Right ventricle myocardium superior (tissue), 1 donor: ENCODE measurements at regions not wholly inside any gene's neighbourhood (a gene's known extent, or its start where the extent isn't known, plus 50 kb on each side); places are given as distances from the start of the nearest gene placed in this dataset.
A peak's percentile ranks its signal among the peaks of the same experiment; 100 is the strongest.

Experiments used
- ATAC-seq: fragments of 200-7000 bp; cut with Tn5 transposase; one replicate; pipeline ENCODE4 v1.9.1; 2020; ENCODE audit warnings: mild to moderate bottlenecking; ENCODE audit not compliant: poor library complexity
- DNase-seq: peaks from one replicate; pipeline ENCODE4 v3.0.0-alpha.2; 2020
- intact Hi-C: fragments of 100-400 bp; cut with DNase I; formaldehyde crosslinking; loops from one replicate; pipeline ENCODE4 v1.11.2; 2022
- donor health status: DM: no; HTN: yes; CAD: no; lungs with severe emphysema.

DNA sequence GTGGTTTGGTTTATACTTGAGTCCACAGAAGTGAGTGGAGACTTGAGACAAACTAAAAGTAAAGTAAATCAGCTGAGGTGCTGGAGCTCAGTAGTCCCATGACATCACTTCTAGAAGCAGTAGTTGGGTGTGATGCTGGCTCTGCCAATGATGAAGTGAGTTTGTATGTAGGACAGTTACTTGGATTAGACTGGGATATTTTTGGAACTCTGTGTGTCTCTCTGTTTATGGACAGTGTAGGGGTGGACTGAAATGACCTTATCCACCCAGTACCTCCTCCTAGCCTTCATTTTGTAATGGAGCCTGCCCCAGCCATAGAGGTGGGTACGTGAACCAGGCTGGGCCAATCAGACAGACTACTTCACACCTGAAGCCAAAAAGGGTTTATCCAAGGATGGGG is 52.2 kb downstream of the POLR1D start:
- peak; percentile 93 for ATAC-seq
- no peak for DNase-seq
- intact Hi-C loops: no loop called here

DNA sequence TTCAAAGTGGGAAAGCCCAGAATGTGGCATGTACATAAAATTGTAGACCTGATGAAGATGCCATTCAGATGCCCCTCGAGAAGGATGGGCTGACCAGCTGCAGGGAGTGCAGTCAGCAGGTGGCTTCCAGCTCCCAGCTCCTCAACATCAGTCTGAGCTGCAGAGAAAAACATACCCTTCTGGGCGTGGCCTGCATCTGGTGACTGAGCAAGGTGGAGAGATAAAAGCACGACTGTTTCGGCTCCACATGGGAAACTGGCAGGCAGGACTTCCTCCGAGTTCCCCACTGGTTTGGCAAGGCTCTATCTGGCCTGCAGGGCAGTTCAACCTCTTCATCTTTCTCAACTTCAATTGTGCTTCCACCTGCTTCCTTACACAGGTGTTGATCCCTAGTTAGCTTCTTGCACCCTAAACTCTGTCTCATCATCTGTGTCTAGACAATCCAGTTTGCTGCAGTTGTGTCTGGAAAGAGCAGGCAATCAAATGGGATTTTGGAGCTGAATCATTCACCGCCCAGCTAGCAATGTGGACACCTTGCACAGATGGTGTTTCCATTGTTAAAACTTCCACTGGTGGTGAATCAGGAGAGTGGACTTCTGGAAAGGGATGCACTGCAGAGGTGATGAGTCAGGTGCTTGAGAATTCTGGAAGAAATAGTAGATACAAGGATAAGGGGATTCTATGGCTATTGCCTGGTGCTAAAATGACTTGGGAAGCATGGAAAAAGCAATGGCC is 56.8 kb downstream of the POLR1D start:
- DNase-seq: no peak
- ATAC-seq: no peak
- intact Hi-C loops: no loop called here

DNA sequence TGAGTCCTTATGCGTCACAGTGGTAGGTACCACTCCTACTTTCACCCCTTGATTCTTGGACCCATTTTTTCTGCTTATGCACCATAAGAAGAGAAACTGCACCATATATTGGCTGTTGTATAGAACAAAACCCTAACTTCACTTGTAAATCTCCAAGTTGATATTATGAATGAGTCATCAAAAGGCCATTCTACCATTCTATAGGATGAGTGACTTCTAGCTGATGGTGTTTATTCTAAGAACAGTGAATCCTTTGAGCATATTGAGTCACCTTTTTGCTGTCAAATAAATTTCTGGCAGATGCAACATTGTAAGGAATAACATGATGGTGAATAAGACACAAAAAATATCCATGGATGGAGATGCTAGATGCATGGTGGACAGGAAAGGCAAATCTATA is 57.7 kb downstream of the POLR1D start:
- no peak for DNase-seq
- no peak for ATAC-seq
- intact Hi-C loops: no loop called here

DNA sequence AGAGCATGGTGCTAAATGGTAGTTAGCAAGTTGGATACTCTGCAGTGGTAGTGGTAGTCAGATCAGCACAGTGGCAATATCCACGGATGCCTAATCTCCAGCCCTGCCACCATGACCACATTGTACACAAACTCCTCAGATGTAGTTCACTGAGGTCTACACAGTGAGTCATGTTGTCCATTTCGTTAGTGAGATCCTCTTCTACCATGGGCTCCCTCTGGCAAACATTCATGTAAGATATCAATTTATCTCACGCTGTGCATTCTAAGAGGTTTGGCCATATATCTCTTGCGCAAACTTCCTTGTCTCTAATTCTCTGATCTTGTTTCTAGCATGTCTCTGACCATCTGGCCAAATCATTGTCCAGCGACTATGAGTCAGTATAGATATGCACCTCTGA is 58.2 kb downstream of the POLR1D start:
- intact Hi-C loops: no loop called here
- ATAC-seq: no peak

DNA sequence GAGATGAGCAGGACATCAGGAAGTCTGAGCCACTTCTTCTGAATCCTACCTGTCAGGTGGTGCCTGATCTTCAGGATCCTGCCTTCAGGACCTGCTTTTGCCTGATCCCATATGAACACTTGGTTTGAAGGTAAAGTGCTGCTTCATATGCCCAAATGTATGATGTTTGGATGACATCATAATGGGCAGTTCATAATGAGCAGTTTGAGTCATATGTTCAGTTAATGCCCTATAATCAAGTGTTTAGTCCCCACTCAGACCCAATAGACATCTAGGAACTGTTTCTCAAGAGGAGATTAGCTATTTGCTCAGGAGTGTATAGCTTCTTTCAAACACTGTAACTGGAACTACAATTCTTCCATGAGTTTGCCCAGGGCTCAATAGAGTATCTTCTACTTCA is 58.8 kb downstream of the POLR1D start:
- no peak for DNase-seq
- no peak for ATAC-seq
- intact Hi-C loops: no loop called here

More for the DNA sequence above, 58.2 kb downstream of the POLR1D start:
- no peak for DNase-seq

DNA sequence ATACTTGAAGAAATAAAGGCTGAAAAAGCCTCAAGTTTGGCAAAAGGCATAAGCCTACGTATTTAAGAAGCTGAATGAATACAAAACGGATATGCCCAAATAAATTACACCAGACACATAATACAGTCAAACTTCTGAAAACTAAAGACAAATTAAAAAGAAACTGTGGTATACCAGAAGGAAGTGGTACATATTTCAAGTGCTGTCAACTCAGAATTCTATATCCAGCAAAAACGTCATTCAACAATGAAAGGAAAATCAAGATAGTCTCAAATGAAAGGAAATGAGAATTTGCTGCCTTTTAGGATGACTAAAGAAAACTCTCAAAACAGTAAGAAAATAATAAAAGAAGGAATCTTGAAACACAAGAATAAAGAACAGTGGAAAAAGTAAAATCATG is 69.5 kb downstream of the POLR1D start:
- intact Hi-C loops: no loop called here
- ATAC-seq: no peak
- no peak for DNase-seq

DNA sequence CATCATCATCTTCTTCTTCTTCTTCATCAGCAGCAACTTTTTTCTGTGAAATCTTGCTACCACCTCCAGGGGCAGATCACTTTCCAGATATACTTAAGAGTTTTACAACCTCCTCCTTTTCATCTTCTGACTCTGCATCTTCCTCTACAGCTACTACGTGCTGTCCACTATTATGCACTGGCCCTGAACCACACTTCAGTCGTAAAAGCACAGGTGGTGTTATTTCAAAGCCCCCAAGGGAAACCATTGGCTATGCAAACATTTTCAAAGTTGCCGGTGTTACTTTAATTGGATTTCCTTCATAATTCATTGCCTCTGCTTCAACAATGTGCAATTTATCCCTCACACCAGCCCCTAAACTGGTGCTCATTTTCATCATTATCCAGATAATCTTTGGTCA is 75.0 kb downstream of the POLR1D start:
- ATAC-seq: no peak
- DNase-seq: no peak
- intact Hi-C loops: no loop called here

DNA sequence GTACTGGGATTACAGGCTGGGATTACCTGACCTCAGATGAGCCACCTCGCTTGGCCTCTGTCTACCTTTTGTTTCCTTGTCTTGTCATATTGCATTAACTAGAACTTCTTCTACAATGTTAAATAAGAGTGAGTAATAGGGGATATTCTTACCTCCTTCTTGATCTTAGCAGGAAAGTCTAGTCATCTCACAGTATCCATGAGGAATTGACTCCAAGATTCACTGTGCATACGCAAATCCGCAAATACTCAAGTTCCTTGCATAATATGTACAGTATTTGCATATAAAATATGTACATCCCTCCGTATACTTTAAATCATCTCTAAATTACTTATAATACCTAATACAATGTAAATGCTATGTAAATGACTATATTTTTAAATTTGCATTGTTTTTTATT is 78.3 kb downstream of the POLR1D start:
- no peak for ATAC-seq
- intact Hi-C loops: no loop called here
- DNase-seq: no peak

DNA sequence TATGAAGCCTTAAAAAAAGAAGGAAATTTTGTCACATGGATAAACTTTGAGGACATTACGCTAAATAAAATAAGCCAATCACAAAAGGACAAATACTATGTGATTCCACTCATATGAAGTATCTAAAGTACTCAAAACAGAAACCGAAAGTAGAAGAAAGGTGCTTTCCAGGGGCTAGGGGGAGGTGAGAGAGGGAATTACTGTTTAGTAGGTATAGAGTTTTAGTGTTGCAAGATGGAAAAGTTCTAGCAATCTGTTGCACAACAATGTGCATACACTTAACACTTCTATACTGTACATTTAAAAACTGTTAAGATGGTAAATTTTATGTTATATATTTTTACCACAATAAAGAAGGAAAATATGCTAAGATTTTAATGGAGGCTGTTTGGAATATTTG is 83.0 kb downstream of the POLR1D start:
- ATAC-seq: no peak
- intact Hi-C loops: no loop called here

DNA sequence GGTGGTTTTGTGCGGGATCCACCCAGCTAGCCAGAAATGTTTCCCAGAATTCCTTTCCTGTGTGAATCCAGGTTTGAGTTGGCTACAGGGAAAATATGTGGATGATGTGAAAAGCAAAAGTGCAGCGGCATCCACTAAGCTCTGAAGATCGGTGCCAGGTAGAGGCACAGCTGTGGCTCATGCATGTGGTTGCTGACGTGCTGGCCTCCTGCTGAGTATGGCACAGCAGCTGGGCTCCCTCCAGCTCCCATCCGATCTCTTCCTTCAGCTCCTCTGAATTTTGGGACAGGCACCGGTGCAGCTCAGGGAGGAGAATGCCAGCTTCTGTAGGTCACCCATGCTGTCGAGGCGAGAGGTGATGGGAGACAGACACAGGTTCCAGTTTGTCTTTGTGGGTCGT is 84.0 kb upstream of the GSX1 start:
- DNase-seq: no peak
- peak; percentile 34 for ATAC-seq
- intact Hi-C loops: no loop called here

More for the DNA sequence above, 83.0 kb downstream of the POLR1D start:
- no peak for DNase-seq

DNA sequence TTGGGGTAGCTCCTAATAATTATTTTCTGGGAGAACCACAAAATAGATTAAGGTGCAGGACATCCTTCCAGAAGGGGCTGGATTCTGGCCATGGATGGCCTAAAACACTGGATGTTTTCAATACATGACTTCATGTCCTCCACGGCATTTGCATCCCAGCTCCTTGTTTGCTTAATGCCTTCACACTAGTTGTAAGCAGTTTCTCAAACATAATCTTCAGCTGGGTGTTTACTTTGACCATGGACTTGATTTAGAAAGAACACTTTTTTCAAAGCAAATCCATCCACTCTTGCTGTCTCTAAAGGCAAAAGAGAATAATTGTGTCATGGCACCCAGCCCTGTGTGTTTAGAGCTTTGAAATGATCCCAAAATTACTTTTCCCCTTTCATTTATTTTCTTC is 82.5 kb upstream of the GSX1 start:
- intact Hi-C loops: loop anchor here (10.0 kb wide), 1 partner anchor 175 kb away; no protein-coding TSS in a partner anchor
- ATAC-seq: no peak
- no peak for DNase-seq

DNA sequence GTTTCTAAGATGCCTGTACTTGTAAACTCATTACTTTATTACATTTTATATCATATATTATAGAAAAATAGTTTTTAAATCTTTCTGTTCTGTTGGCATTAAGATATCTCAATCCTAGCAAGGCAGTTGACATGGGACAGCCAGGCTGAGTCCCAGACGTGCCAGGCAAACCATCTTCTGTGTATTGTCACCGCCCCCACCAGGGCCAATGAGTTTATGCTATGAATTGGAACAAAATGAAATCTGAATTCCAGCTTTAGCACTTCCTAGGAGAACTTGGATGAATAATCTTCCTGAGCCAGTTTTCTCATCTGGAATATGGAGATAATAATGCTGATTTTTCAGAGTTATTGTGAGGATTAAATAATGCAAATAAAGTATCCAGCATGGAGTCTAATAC is 79.9 kb upstream of the GSX1 start:
- ATAC-seq: peak; percentile 46
- no peak for DNase-seq
- intact Hi-C loops: loop anchor here (10.0 kb wide), 1 partner anchor 178 kb away; no protein-coding TSS in a partner anchor

DNA sequence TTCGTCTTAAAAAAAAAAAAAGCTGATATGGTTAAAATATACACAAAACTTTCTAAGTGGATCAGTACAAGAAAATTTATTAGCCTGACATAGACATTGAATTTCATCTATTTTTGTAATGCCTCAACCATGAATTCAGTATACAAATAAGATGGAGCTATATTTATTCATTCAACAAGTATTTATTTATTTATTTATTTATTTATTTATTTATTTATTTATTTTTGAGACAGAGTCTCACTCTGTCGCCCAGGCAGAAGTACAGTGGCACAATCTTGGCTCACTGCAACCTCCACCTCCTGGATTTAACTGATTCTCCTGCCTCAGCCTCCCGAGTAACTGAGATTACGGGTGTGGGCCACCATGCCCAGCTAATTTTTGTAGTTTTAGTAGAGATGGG is 78.5 kb upstream of the GSX1 start:
- ATAC-seq (no peak), DNase-seq (no peak)
- intact Hi-C loops: loop anchor here (10.0 kb wide), 1 partner anchor 179 kb away; no protein-coding TSS in a partner anchor

DNA sequence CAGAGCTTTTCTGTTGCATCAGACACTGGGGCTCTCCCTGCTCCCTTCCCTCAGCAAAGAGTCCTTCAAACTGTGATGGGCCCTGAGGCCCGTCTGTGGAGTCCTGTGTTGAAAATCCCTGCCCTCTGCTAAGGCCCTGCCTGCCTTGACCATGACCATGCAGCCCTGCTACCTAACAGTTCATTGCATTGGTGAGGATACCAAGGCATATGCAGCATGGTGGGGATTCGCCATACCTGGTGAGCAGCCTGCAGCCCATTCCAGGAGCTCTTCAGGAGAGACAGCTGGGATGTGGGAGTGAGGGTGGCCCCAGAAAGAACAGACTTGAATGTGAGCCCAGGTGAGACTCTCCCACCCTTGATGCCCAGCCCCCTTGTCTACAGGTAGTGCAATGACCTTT is 70.6 kb upstream of the GSX1 start:
- intact Hi-C loops: no loop called here
- ATAC-seq (no peak), DNase-seq (no peak)

DNA sequence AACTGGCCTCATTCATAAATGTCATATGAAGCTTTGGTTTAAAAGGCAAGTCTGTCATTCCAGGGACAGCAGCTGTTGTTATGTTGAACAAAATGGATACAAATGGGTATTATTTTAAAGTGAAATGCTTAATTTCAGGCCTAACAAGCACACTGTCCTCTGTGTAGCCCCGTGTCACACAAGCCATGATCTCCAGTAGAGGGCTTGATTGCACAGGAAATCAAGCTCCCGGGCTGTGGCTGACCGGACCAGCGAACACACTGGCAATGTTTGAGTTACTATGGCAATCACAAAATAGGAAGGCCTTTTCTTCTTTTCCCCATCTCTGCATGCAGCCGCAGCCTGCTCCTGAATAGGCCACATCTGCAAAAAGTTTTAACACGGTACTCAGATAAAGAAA is 64.0 kb upstream of the GSX1 start:
- ATAC-seq (no peak), DNase-seq (no peak)
- intact Hi-C loops: no loop called here

DNA sequence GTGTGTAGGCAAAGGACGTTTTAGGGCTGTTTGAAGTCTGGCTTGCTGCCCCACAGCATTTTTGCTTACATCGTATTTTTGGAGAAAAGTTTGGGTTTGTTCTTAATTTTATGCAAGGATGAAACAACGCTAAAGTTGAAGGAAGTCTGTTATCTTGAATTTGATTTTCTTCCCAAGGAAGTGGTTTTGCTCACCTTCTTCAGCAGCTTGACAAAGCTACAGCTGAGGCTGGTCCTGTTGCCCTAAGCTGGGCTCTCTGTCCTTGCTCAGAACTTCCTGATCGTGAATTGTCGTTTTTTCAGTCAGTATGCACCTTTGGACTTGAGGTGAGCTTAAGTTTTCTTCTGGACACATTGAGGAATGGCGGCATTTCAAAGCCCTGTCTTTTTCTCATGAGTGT is 62.1 kb upstream of the GSX1 start:
- ATAC-seq: no peak

More for the DNA sequence above, 62.1 kb upstream of the GSX1 start:
- DNase-seq: no peak
- intact Hi-C loops: no loop called here
